IMR-90 (cell line): ENCODE measurements at regions not wholly inside any gene's neighbourhood (a gene's known extent, or its start where the extent isn't known, plus 50 kb on each side); places are given as distances from the start of the nearest gene placed in this dataset.

ENCODE experiments used
- ATAC-seq: fragments of 200-7000 bp; cut with Tn5 transposase; 2 replicates; pipeline ENCODE4 v1.9.1; 2020; ENCODE audit warnings: low read depth, mild to moderate bottlenecking, moderate library complexity
- BruUV-seq: library from RNA; stranded (reverse); fragments of 400-500 nt; replicated peaks from 2 replicates; lab custom pipeline; 2021; lab: Mats Ljungman, UMichigan
- CTCF ChIA-PET: fragments of 300-600 bp; formaldehyde crosslinking; extraction: SDS; loops from one replicate; lab custom pipeline; 2021; ENCODE audit warnings: antibody characterized with exemption; lab: Yijun Ruan, JAX
- POLR2A ChIA-PET: fragments of 300-600 bp; sonication (Branson Sonifier 250); formaldehyde crosslinking; loops from one replicate; lab custom pipeline; 2022; ENCODE audit warnings: antibody characterized with exemption; ENCODE audit not compliant: unreplicated experiment; lab: Charles Lee
- DNase-seq: peaks from one replicate; pipeline ENCODE4 v3.0.0; 2013
- H2AFZ ChIP-seq: replicated peaks from 2 replicates; pipeline ENCODE3; 2013; ENCODE audit warnings: low read length, mild to moderate bottlenecking; ENCODE audit not compliant: poor library complexity
- H2AK5ac ChIP-seq: 2 replicates; pipeline ENCODE4 v1.6.1; 2013; ENCODE audit warnings: low read depth, low read length, inconsistent platforms
- H2AK9ac ChIP-seq: replicated peaks from 2 replicates; pipeline ENCODE3; 2013; ENCODE audit warnings: mild to moderate bottlenecking, low read depth, low read length, moderate library complexity; ENCODE audit not compliant: poor library complexity
- H2BK120ac ChIP-seq: 2 replicates; pipeline ENCODE4 v1.6.1; 2013; ENCODE audit warnings: low read depth, low read length, inconsistent platforms
- H2BK15ac ChIP-seq: 3 replicates; pipeline ENCODE4 v1.6.1; 2013; ENCODE audit warnings: low read depth, low read length, inconsistent platforms
- H2BK20ac ChIP-seq: 2 replicates; pipeline ENCODE4 v1.6.1; 2013; ENCODE audit warnings: low read depth, mild to moderate bottlenecking, inconsistent platforms, low read length, moderate library complexity
- H2BK5ac ChIP-seq: 2 replicates; pipeline ENCODE4 v1.6.1; 2013; ENCODE audit warnings: mild to moderate bottlenecking, low read depth, low read length, inconsistent platforms; ENCODE audit not compliant: poor library complexity, severe bottlenecking
- H3K14ac ChIP-seq: replicated peaks from 2 replicates; pipeline ENCODE4 v1.6.1; 2013; ENCODE audit warnings: low read depth, low read length, inconsistent platforms
- H3K18ac ChIP-seq: 2 replicates; pipeline ENCODE4 v1.6.1; 2013; ENCODE audit warnings: low read depth, low read length, control low read depth
- H3K23ac ChIP-seq: 2 replicates; pipeline ENCODE4 v1.6.1; 2013; ENCODE audit warnings: low read depth, low read length, inconsistent platforms
- H3K27ac ChIP-seq: 2 replicates; pipeline ENCODE4 v1.5.1; 2013; ENCODE audit warnings: mild to moderate bottlenecking, control low read depth, low read length; ENCODE audit not compliant: insufficient read depth
- H3K27me3 ChIP-seq: 2 replicates; pipeline ENCODE4 v1.6.1; 2013; ENCODE audit warnings: low read length; ENCODE audit not compliant: control insufficient read depth, insufficient read depth
- H3K36me3 ChIP-seq: 2 replicates; pipeline ENCODE4 v1.6.1; 2013; ENCODE audit warnings: low read length, mixed read lengths; ENCODE audit not compliant: control insufficient read depth, insufficient read depth
- H3K4ac ChIP-seq: 2 replicates; pipeline ENCODE4 v1.6.1; 2013; ENCODE audit warnings: low read depth, low read length, inconsistent platforms
- H3K4me1 ChIP-seq: 2 replicates; pipeline ENCODE4 v1.6.1; 2013; ENCODE audit warnings: low read length, mixed read lengths; ENCODE audit not compliant: control insufficient read depth, insufficient read depth
- H3K4me2 ChIP-seq: 2 replicates; pipeline ENCODE4 v1.6.1; 2013; ENCODE audit warnings: low read depth, mild to moderate bottlenecking, control low read depth, low read length, moderate library complexity
- H3K4me3 ChIP-seq: 2 replicates; pipeline ENCODE4 v1.5.1; 2013; ENCODE audit warnings: low read depth, mild to moderate bottlenecking, control low read depth, low read length, moderate library complexity; ENCODE audit not compliant: insufficient read depth
- H3K56ac ChIP-seq: 2 replicates; pipeline ENCODE4 v1.6.1; 2013; ENCODE audit warnings: low read length, inconsistent platforms; ENCODE audit not compliant: insufficient read depth; ENCODE audit errors: extremely low read depth
- H3K79me1 ChIP-seq, 2 experiments: 2 replicates each; pipeline ENCODE4 v1.6.1; 2013; ENCODE audit warnings: low read length in 2 of 2, inconsistent platforms in 1 of 2, low read depth in 1 of 2
- H3K9ac ChIP-seq: 2 replicates; pipeline ENCODE4 v1.6.1; 2013; ENCODE audit warnings: low read depth, low read length, control low read depth
- H3K9me1 ChIP-seq: 2 replicates; pipeline ENCODE4 v1.6.1; 2013; ENCODE audit warnings: low read length, inconsistent platforms; ENCODE audit not compliant: insufficient read depth
- H3K9me3 ChIP-seq: 2 replicates; pipeline ENCODE4 v1.6.1; 2013; ENCODE audit warnings: low read length; ENCODE audit not compliant: control insufficient read depth, insufficient read depth
- H4K20me1 ChIP-seq: 2 replicates; pipeline ENCODE4 v1.6.1; 2013; ENCODE audit warnings: low read length, inconsistent platforms; ENCODE audit not compliant: insufficient read depth
- H4K5ac ChIP-seq: 2 replicates; pipeline ENCODE4 v1.6.1; 2013; ENCODE audit warnings: mild to moderate bottlenecking, low read depth, low read length, control low read depth
- H4K8ac ChIP-seq, 2 experiments: 2 replicates each; pipeline ENCODE4 v1.6.1; 2013; ENCODE audit warnings: low read depth in 2 of 2, low read length in 2 of 2, control low read depth in 1 of 2, inconsistent platforms in 1 of 2
- H4K91ac ChIP-seq: 2 replicates; pipeline ENCODE4 v1.6.1; 2013; ENCODE audit warnings: low read depth, low read length, inconsistent platforms; ENCODE audit not compliant: insufficient read depth
- FOS ChIP-seq: fragments of 150-350 bp; IDR thresholded peaks from 2 replicates; pipeline ENCODE4 v1.6.1; 2016; ENCODE audit warnings: low read depth, low read length
- WGBS, 2 experiments: methylation state at CpG; one replicate each; pipeline versions ENCODE4 v1.1.5 to v1.1.7; 2013; ENCODE audit warnings: missing lambda C conversion rate in 2 of 2; ENCODE audit not compliant: insufficient read length in 1 of 2; ENCODE audit errors: extremely low coverage in 2 of 2; 5-methylcytosine and 5-hydroxymethylcytosine counted together
- dilution Hi-C: fragments of 300-500 bp; cut with HindIII; formaldehyde crosslinking; loops from one replicate; pipeline ENCODE4 v1.14.3; 2018; ENCODE audit warnings: low sequenced_read_pairs; ENCODE audit not compliant: unreplicated experiment
- in situ Hi-C: fragments of 300-500 bp; cut with MboI; formaldehyde crosslinking; loops from 3 replicates; pipeline ENCODE4 v1.14.3; 2019; ENCODE audit warnings: low sequenced_read_pairs, inconsistent platforms, mixed read lengths
- intact Hi-C: fragments of 100-400 bp; cut with micrococcal nuclease; formaldehyde crosslinking; loops from 2 replicates; pipeline ENCODE4 v1.10.0; 2022

DNA sequence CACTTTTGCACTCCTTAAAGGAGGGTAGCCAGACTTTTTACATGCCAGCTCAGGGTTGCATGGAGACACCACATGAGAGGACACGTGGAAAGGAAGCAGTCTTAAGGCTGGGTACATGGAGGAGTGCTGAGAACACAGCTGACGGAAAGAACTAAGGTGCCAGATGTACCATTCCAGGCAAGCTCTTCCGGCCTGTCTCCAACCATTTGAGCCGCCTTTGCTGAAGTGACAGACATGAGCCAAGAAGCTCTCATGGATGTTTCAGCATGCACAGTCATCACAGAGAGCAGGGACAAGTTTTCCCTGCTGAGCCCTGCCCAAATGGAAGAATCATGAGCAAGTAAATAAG is 83.4 kb upstream of the BMP2K start:
- Histone ChIP-seq H3K79me1 (no peaks in the 10 kb centered on the region), H2BK20ac (no peak overlapping the region), H3K56ac (no peak overlapping the region), H3K9ac (no peak overlapping the region), H4K20me1 (no peaks in the 10 kb centered on the region), H3K4me3 (no peak overlapping the region), H3K27me3 (no peaks in the 10 kb centered on the region; the same call in 1 of the 2 replicates), H4K91ac (no peak overlapping the region), H2AFZ (peak overlapping the region; percentile 12), H3K36me3 (no peaks in the 10 kb centered on the region), H3K18ac (no peak overlapping the region), H3K4me2 (no peak overlapping the region), H4K8ac (no peak overlapping the region), H3K4me1 (peaks cover 2% of the 10 kb centered on the region; the same call in 1 of the 2 replicates), H4K5ac (no peak overlapping the region), H2AK9ac (no peak overlapping the region), H3K9me1 (0 out of 2 replicates have a peak, but pooled peaks cover 3% of the 10 kb centered on the region), H3K27ac (no peak overlapping the region), H2BK120ac (no peak overlapping the region), H3K4ac (no peak overlapping the region), H3K9me3 (no peaks in the 10 kb centered on the region), H2BK15ac (no peak overlapping the region), H3K23ac (no peak overlapping the region), H2BK5ac (no peak overlapping the region), H3K14ac (no peak overlapping the region), H2AK5ac (no peak overlapping the region)
- POLR2A ChIA-PET: no interaction called here
- BruUV-seq: no TSS peak
- DNase-seq (no peak), ATAC-seq (no peak)
- in situ Hi-C loops (no loop called here), dilution Hi-C loops (no loop called here), intact Hi-C loops (no loop called here)
- no peak for TF ChIP-seq FOS
- 83% methylated on average over 4 of the region's 4 CpGs; no CpG with 5 or more reads in 1 of the 2 experiments for WGBS, 2 experiments
- CTCF ChIA-PET: no interaction called here
